Endodermal cell (in vitro differentiated cells): ENCODE measurements at regions not wholly inside any gene's neighbourhood (a gene's known extent, or its start where the extent isn't known, plus 50 kb on each side); places are given as distances from the start of the nearest gene placed in this dataset.

Source experiments
- DNase-seq: peaks from one replicate; pipeline ENCODE4 v3.0.0-alpha.2; 2017
- H3K27ac ChIP-seq: 2 replicates; pipeline ENCODE4 v1.5.1; 2013; ENCODE audit warnings: mild to moderate bottlenecking, low read depth, low read length, moderate library complexity
- H3K27me3 ChIP-seq: 2 replicates; pipeline ENCODE4 v1.6.1; 2013; ENCODE audit warnings: mild to moderate bottlenecking, low read length, moderate library complexity; ENCODE audit not compliant: insufficient read depth, control insufficient read depth, poor library complexity, severe bottlenecking
- H3K36me3 ChIP-seq: 2 replicates; pipeline ENCODE4 v1.7.0; 2013; ENCODE audit warnings: mild to moderate bottlenecking, low read length, moderate library complexity; ENCODE audit not compliant: control insufficient read depth, insufficient read depth
- H3K4me1 ChIP-seq: one replicate; pipeline ENCODE4 v1.7.0; 2013; ENCODE audit warnings: low read length; ENCODE audit not compliant: control insufficient read depth, insufficient read depth
- H3K4me3 ChIP-seq: 2 replicates; pipeline ENCODE4 v1.5.1; 2013; ENCODE audit warnings: mild to moderate bottlenecking, low read length, moderate library complexity
- H3K9ac ChIP-seq: 2 replicates; pipeline ENCODE4 v1.6.1; 2013; ENCODE audit warnings: mild to moderate bottlenecking, low read length, moderate library complexity; ENCODE audit not compliant: poor library complexity, severe bottlenecking; ENCODE audit errors: extremely low read depth
- H3K9me3 ChIP-seq: 2 replicates; pipeline ENCODE4 v1.6.1; 2013; ENCODE audit warnings: mild to moderate bottlenecking, low read length, moderate library complexity; ENCODE audit not compliant: control insufficient read depth
- H3K27ac Mint-ChIP-seq: 2 replicates; pipeline ENCODE4 v1.8.0; 2020; ENCODE audit warnings: mixed read lengths
- H3K27me3 Mint-ChIP-seq: 2 replicates; pipeline ENCODE4 v1.8.0; 2021; ENCODE audit warnings: mild to moderate bottlenecking, mixed read lengths; ENCODE audit not compliant: insufficient read depth
- H3K36me3 Mint-ChIP-seq: 2 replicates; pipeline ENCODE4 v1.8.0; 2020; ENCODE audit warnings: low read depth, mixed read lengths
- H3K4me1 Mint-ChIP-seq: 2 replicates; pipeline ENCODE4 v1.8.0; 2020; ENCODE audit warnings: mixed read lengths
- H3K4me3 Mint-ChIP-seq: 2 replicates; pipeline ENCODE4 v1.8.0; 2020; ENCODE audit warnings: mild to moderate bottlenecking, moderate library complexity, mixed read lengths
- H3K9me3 Mint-ChIP-seq: 2 replicates; pipeline ENCODE4 v1.8.0; 2020; ENCODE audit warnings: mild to moderate bottlenecking, mixed read lengths
- WGBS, 2 experiments: methylation state at CpG; one replicate each; pipeline versions ENCODE4 v1.1.5 to v1.1.7; 2013; ENCODE audit warnings: missing lambda C conversion rate in 2 of 2, mixed read lengths in 1 of 2; ENCODE audit not compliant: insufficient coverage in 1 of 2, insufficient read length in 1 of 2; 5-methylcytosine and 5-hydroxymethylcytosine counted together
- TF ChIP-seq, protein P1 (sequence below): fragments of 200-600 bp; sonication (generic); conservative IDR thresholded peaks from 2 replicates; pipeline ENCODE4 v1.5.0; 2021; ENCODE audit warnings: antibody characterized with exemption, mild to moderate bottlenecking

DNA sequence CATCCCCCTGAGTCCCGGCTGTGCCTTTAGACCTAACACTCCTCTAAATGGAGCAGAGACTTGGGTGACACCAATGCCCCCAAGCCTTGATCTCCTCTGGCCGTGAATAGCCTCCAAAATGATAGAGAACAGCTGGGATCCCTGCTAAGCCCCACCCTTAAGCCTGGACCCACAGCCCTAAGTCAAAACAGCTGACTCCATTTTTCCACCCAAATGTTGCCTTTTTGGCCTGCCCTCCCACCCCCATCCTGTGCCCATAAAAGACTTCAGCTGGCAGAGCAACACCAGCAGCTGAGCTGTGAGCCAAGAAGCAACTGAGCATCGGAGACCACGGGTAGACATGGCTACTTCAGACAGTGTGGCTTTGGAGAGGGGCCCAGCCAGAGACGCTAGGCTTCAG is 420.8 kb downstream of the NPHP4 start:
- H3K4me3 Mint-ChIP-seq = no peak overlapping the region
- H3K4me1 ChIP-seq = no peaks in the 10 kb centered on the region
- H3K9me3 Mint-ChIP-seq = peaks cover 17% of the 10 kb centered on the region
- peaks cover 15% of the 10 kb centered on the region for H3K9me3 ChIP-seq
- H3K4me3 ChIP-seq = no peak overlapping the region
- TF ChIP-seq, protein P1, sequence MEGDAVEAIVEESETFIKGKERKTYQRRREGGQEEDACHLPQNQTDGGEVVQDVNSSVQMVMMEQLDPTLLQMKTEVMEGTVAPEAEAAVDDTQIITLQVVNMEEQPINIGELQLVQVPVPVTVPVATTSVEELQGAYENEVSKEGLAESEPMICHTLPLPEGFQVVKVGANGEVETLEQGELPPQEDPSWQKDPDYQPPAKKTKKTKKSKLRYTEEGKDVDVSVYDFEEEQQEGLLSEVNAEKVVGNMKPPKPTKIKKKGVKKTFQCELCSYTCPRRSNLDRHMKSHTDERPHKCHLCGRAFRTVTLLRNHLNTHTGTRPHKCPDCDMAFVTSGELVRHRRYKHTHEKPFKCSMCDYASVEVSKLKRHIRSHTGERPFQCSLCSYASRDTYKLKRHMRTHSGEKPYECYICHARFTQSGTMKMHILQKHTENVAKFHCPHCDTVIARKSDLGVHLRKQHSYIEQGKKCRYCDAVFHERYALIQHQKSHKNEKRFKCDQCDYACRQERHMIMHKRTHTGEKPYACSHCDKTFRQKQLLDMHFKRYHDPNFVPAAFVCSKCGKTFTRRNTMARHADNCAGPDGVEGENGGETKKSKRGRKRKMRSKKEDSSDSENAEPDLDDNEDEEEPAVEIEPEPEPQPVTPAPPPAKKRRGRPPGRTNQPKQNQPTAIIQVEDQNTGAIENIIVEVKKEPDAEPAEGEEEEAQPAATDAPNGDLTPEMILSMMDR = no peak
- 87 to 95% methylated on average over 4 to 5 of the region's 5 CpGs for WGBS, 2 experiments
- no peak overlapping the region for H3K9ac ChIP-seq
- no peaks in the 10 kb centered on the region for H3K4me1 Mint-ChIP-seq
- DNase-seq = no peak
- no peak overlapping the region for H3K27ac ChIP-seq
- no peaks in the 10 kb centered on the region for H3K27me3 ChIP-seq
- no peaks in the 10 kb centered on the region for H3K36me3 ChIP-seq
- no peak overlapping the region for H3K27ac Mint-ChIP-seq
- peaks cover 12% of the 10 kb centered on the region for H3K27me3 Mint-ChIP-seq
- H3K36me3 Mint-ChIP-seq = no peaks in the 10 kb centered on the region

DNA sequence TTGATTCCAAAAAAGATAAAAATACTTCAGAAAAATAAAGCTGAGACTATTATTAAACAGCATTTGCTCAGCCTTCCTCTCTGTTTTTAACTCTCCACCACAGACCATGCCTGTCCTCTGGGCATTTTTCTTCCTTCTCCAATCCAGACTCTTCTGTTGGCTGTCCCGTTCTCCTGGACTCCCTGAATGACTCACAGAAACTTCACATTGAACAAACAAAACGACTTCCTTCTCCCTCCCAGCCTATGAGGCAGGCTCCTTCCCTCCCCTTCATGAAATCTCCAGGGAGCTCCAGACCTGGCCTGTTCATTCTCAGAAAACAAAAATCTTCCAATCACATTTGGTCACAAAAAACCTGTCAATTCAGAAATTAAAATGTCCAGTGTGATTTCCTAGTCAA is 421.3 kb downstream of the NPHP4 start:
- H3K4me1 ChIP-seq = no peaks in the 10 kb centered on the region
- Mint-ChIP-seq H3K9me3 (peaks cover 17% of the 10 kb centered on the region), H3K4me1 (no peaks in the 10 kb centered on the region), H3K36me3 (no peaks in the 10 kb centered on the region), H3K27ac (no peak overlapping the region), H3K4me3 (no peak overlapping the region), H3K27me3 (peaks cover 8% of the 10 kb centered on the region)
- no peaks in the 10 kb centered on the region for H3K36me3 ChIP-seq
- 40 to 77% methylated on average over 1 to 2 of the region's 2 CpGs for WGBS, 2 experiments
- no peak overlapping the region for H3K9ac ChIP-seq
- no peak overlapping the region for H3K4me3 ChIP-seq
- peaks cover 15% of the 10 kb centered on the region for H3K9me3 ChIP-seq
- no peak for DNase-seq
- H3K27me3 ChIP-seq = no peaks in the 10 kb centered on the region
- TF ChIP-seq, protein P1 = no peak
- no peak overlapping the region for H3K27ac ChIP-seq

GRCh38 chr1:5568321-5568720 is 423.9 kb downstream of the NPHP4 start:
- Mint-ChIP-seq H3K27ac (no peak overlapping the region), H3K27me3 (peaks cover 6% of the 10 kb centered on the region), H3K4me1 (no peaks in the 10 kb centered on the region), H3K36me3 (no peaks in the 10 kb centered on the region), H3K9me3 (peaks cover 17% of the 10 kb centered on the region), H3K4me3 (no peak overlapping the region)
- H3K4me3 ChIP-seq = no peak overlapping the region
- H3K27me3 ChIP-seq = no peaks in the 10 kb centered on the region
- peaks cover 15% of the 10 kb centered on the region for H3K9me3 ChIP-seq
- H3K4me1 ChIP-seq = no peaks in the 10 kb centered on the region
- TF ChIP-seq, protein P1 = no peak
- WGBS, 2 experiments = 84 to 100% methylated on average over 1 to 5 of the region's 6 CpGs
- no peak overlapping the region for H3K27ac ChIP-seq
- no peaks in the 10 kb centered on the region for H3K36me3 ChIP-seq
- no peak overlapping the region for H3K9ac ChIP-seq
- no peak for DNase-seq
